Gastroesophageal sphincter (tissue), 3 donors: ENCODE measurements at regions not wholly inside any gene's neighbourhood (a gene's known extent, or its start where the extent isn't known, plus 50 kb on each side); places are given as distances from the start of the nearest gene placed in this dataset.

Source experiments
- EP300 ChIP-seq: sonication (generic); formaldehyde crosslinking; IDR thresholded peaks from one replicate; pipeline ENCODE4 v1.6.1; 2017; ENCODE audit warnings: antibody characterized with exemption, mild to moderate bottlenecking
- POLR2A ChIP-seq, 2 donors: fragments of 450-650 bp; IDR thresholded peaks; one replicate each; pipeline ENCODE4 v1.6.1; 2017; ENCODE audit warnings: antibody characterized with exemption in 2 of 2, mild to moderate bottlenecking in 2 of 2, moderate library complexity in 1 of 2
- POLR2AphosphoS5 ChIP-seq: sonication (generic); formaldehyde crosslinking; IDR thresholded peaks from one replicate; pipeline ENCODE4 v1.6.1; 2017; ENCODE audit warnings: antibody characterized with exemption
- TF ChIP-seq, protein P1 (sequence below), 4 experiments: fragments of 200-600 bp in 2 of 4; fragments of 450-650 bp in 2 of 4; sonication (generic) in 1 of 4; IDR thresholded peaks; one replicate each; pipeline ENCODE4 v1.5.1; 2017 to 2019; ENCODE audit warnings: antibody characterized with exemption in 4 of 4, mild to moderate bottlenecking in 2 of 4, moderate library complexity in 2 of 4

- TF ChIP-seq, protein P1, sequence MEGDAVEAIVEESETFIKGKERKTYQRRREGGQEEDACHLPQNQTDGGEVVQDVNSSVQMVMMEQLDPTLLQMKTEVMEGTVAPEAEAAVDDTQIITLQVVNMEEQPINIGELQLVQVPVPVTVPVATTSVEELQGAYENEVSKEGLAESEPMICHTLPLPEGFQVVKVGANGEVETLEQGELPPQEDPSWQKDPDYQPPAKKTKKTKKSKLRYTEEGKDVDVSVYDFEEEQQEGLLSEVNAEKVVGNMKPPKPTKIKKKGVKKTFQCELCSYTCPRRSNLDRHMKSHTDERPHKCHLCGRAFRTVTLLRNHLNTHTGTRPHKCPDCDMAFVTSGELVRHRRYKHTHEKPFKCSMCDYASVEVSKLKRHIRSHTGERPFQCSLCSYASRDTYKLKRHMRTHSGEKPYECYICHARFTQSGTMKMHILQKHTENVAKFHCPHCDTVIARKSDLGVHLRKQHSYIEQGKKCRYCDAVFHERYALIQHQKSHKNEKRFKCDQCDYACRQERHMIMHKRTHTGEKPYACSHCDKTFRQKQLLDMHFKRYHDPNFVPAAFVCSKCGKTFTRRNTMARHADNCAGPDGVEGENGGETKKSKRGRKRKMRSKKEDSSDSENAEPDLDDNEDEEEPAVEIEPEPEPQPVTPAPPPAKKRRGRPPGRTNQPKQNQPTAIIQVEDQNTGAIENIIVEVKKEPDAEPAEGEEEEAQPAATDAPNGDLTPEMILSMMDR (IDR thresholded peaks at IDR 0.05): no peak
- no peak for TF ChIP-seq EP300
- no peak for TF ChIP-seq POLR2AphosphoS5
- no peak for TF ChIP-seq POLR2A (IDR thresholded peaks at IDR 0.05)
These were observed 220.6 kb upstream of the ARSJ start for GRCh38 chr4:114200026-114200425.
